ENCODE measurements at regions not wholly inside any gene's neighbourhood (a gene's known extent, or its start where the extent isn't known, plus 50 kb on each side); places are given as distances from the start of the nearest gene placed in this dataset.

- Histone ChIP-seq H3K27me3 (ENCODE audit: insufficient read depth, poor library complexity, severe bottlenecking) (no peaks in the 10 kb centered on the region), H3K27ac (replicated peaks) (no peak overlapping the region), H3K4me3 (replicated peaks; ENCODE audit: insufficient read depth, low read length) (no peak overlapping the region)
- DNase-seq (ENCODE audit: low read depth in 1 of 2, low spot score in 1 of 2) = no peak
- TF ChIP-seq, protein P1, sequence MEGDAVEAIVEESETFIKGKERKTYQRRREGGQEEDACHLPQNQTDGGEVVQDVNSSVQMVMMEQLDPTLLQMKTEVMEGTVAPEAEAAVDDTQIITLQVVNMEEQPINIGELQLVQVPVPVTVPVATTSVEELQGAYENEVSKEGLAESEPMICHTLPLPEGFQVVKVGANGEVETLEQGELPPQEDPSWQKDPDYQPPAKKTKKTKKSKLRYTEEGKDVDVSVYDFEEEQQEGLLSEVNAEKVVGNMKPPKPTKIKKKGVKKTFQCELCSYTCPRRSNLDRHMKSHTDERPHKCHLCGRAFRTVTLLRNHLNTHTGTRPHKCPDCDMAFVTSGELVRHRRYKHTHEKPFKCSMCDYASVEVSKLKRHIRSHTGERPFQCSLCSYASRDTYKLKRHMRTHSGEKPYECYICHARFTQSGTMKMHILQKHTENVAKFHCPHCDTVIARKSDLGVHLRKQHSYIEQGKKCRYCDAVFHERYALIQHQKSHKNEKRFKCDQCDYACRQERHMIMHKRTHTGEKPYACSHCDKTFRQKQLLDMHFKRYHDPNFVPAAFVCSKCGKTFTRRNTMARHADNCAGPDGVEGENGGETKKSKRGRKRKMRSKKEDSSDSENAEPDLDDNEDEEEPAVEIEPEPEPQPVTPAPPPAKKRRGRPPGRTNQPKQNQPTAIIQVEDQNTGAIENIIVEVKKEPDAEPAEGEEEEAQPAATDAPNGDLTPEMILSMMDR (IDR thresholded peaks at IDR 0.05; ENCODE audit: insufficient read depth, low read length) = no peak
Observed at GRCh38 chr17:6019959-6020358, 50.2 kb upstream of the WSCD1 start.

DNA sequence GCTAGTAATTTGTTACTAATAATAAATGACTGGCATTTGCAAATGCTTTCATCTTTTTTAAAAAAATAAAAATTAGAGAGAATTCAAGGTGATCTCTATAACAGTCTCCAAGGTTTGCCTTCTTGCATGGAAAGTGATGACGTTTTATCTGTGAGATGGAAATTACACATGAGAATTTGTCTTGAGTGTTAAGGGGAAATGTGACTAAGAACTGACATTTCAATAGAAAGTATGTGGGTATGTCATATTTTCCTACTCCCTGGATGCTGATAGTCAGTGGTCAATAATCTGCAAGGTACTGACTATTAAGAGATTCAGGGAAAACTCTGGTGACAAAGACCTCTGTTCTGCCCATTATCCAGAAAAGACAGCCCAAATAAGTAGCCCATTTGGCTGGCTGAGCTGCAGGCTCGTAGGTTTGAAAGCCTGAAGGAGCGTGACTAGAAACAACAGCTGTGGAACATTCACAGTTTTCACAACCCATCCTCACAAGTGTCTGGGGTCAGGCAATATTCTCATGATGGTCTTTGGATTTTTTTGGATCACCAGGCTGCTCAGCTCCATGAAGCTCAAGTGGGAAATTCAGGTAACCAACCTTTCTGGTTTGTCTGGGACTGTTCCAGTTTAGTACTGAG lies 49.7 kb upstream of the WSCD1 start:
- no peak for DNase-seq (ENCODE audit: low read depth in 1 of 2, low spot score in 1 of 2)
- Histone ChIP-seq H3K27me3 (ENCODE audit: insufficient read depth, poor library complexity, severe bottlenecking) (no peaks in the 10 kb centered on the region), H3K4me3 (replicated peaks; ENCODE audit: insufficient read depth, low read length) (no peak overlapping the region), H3K27ac (replicated peaks) (no peak overlapping the region)
- TF ChIP-seq GABPA (IDR thresholded peaks at IDR 0.05; ENCODE audit: low read depth) (no peak), REST (IDR thresholded peaks at IDR 0.05; ENCODE audit: insufficient replicate concordance, low read depth) (no peak)

Measured in HL-60 (cell line).